ENCODE measurements at regions not wholly inside any gene's neighbourhood (a gene's known extent, or its start where the extent isn't known, plus 50 kb on each side); places are given as distances from the start of the nearest gene placed in this dataset.
"Not testable (repeated sequence)": the region's sequence is repeated elsewhere in the genome, so short reads cannot be mapped to it uniquely, and the experiment has no call there.

GRCh38 chr17:69669441-69670178 lies 255.1 kb downstream of the MAP2K6 start:
- intact Hi-C loops (cut with micrococcal nuclease): no loop called here

GRCh38 chr17:69672924-69673323 lies 258.4 kb downstream of the MAP2K6 start:
- intact Hi-C loops (cut with micrococcal nuclease): no loop called here

GRCh38 chr17:69677130-69677529 lies 262.6 kb downstream of the MAP2K6 start:
- intact Hi-C loops (cut with micrococcal nuclease): no loop called here

GRCh38 chr17:69678206-69678605 lies 263.7 kb downstream of the MAP2K6 start:
- intact Hi-C loops (cut with micrococcal nuclease): no loop called here

- intact Hi-C loops (cut with micrococcal nuclease): no loop called here
Observed at GRCh38 chr17:69679829-69680228, 265.3 kb downstream of the MAP2K6 start.

GRCh38 chr17:69684251-69684650 lies 269.8 kb downstream of the MAP2K6 start:
- intact Hi-C loops (cut with micrococcal nuclease): no loop called here

GRCh38 chr17:69685150-69685549 lies 270.7 kb downstream of the MAP2K6 start:
- intact Hi-C loops (cut with micrococcal nuclease): not testable (repeated sequence)

GRCh38 chr17:69690531-69690930 lies 276.0 kb downstream of the MAP2K6 start:
- intact Hi-C loops (cut with micrococcal nuclease): no loop called here

GRCh38 chr17:69692171-69692570 lies 277.7 kb downstream of the MAP2K6 start:
- intact Hi-C loops (cut with micrococcal nuclease): no loop called here

- intact Hi-C loops (cut with micrococcal nuclease): no loop called here
Observed at GRCh38 chr17:69695646-69696045, 281.1 kb downstream of the MAP2K6 start.

GRCh38 chr17:69696650-69697049 lies 282.2 kb downstream of the MAP2K6 start:
- intact Hi-C loops (cut with micrococcal nuclease): no loop called here

- intact Hi-C loops (cut with micrococcal nuclease): not testable (repeated sequence)
Observed at GRCh38 chr17:69698352-69698751, 283.9 kb downstream of the MAP2K6 start.

- intact Hi-C loops (cut with micrococcal nuclease): no loop called here
Observed at GRCh38 chr17:69702078-69702477, 287.6 kb downstream of the MAP2K6 start.

- intact Hi-C loops (cut with micrococcal nuclease): no loop called here
Observed at GRCh38 chr17:69703751-69704150, 289.3 kb downstream of the MAP2K6 start.

- intact Hi-C loops (cut with micrococcal nuclease): no loop called here
Observed at GRCh38 chr17:69704935-69705334, 290.4 kb downstream of the MAP2K6 start.

- intact Hi-C loops (cut with micrococcal nuclease): no loop called here
Observed at GRCh38 chr17:69706127-69706526, 291.6 kb downstream of the MAP2K6 start.

- intact Hi-C loops (cut with micrococcal nuclease): no loop called here
Observed at GRCh38 chr17:69709441-69709840, 294.9 kb downstream of the MAP2K6 start.

GRCh38 chr17:69710926-69711325 lies 296.4 kb downstream of the MAP2K6 start:
- intact Hi-C loops (cut with micrococcal nuclease): no loop called here

GRCh38 chr17:69711541-69711940 lies 297.0 kb downstream of the MAP2K6 start:
- intact Hi-C loops (cut with micrococcal nuclease): no loop called here

GRCh38 chr17:69712801-69713311 lies 298.4 kb downstream of the MAP2K6 start:
- intact Hi-C loops (cut with micrococcal nuclease): no loop called here

- intact Hi-C loops (cut with micrococcal nuclease): no loop called here
Observed at GRCh38 chr17:69713815-69714214, 299.3 kb downstream of the MAP2K6 start.

- intact Hi-C loops (cut with micrococcal nuclease): no loop called here
Observed at GRCh38 chr17:69714669-69715068, 300.2 kb downstream of the MAP2K6 start.

- intact Hi-C loops (cut with micrococcal nuclease): no loop called here
Observed at GRCh38 chr17:69715656-69716055, 301.2 kb downstream of the MAP2K6 start.
